ENCODE measurements at regions not wholly inside any gene's neighbourhood (a gene's known extent, or its start where the extent isn't known, plus 50 kb on each side); places are given as distances from the start of the nearest gene placed in this dataset.

- WGBS, 2 donors = 27 to 47% methylated on average over 2 of the region's 2 CpGs
- no peak overlapping the region for H3K27ac ChIP-seq
- no peak overlapping the region for H3K4me3 ChIP-seq
- peaks cover 0 to 5% (median 0%) of the 10 kb centered on the region in 4 donors for H3K9me3 ChIP-seq
- H3K4me1 ChIP-seq = no peaks in the 10 kb centered on the region
- no peaks in the 10 kb centered on the region for H3K27me3 ChIP-seq
- H3K36me3 ChIP-seq = no peaks in the 10 kb centered on the region
- TF ChIP-seq EP300 (IDR thresholded peaks at IDR 0.05) = no peak
- no peak for TF ChIP-seq POLR2A (IDR thresholded peaks at IDR 0.05)
- TF ChIP-seq CTCF (IDR thresholded peaks at IDR 0.05) = no peak
- DNase-seq (ENCODE audit: low spot score in 2 of 2) = no peak
Observed at GRCh38 chr5:25891691-25892090, 1146.7 kb downstream of the CDH9 start.

- H3K27ac ChIP-seq = no peak overlapping the region
- no peaks in the 10 kb centered on the region for H3K27me3 ChIP-seq
- no peaks in the 10 kb centered on the region for H3K4me1 ChIP-seq
- no peaks in the 10 kb centered on the region for H3K9me3 ChIP-seq
- no peaks in the 10 kb centered on the region for H3K36me3 ChIP-seq
- TF ChIP-seq EP300 (IDR thresholded peaks at IDR 0.05) (no peak), POLR2A (IDR thresholded peaks at IDR 0.05) (no peak), CTCF (IDR thresholded peaks at IDR 0.05) (no peak)
- 44 to 48% methylated on average over 6 of the region's 6 CpGs for WGBS, 2 donors
- no peak for DNase-seq (ENCODE audit: low spot score in 2 of 2)
- H3K4me3 ChIP-seq = no peak overlapping the region
Observed at GRCh38 chr5:25881318-25882036, 1156.9 kb downstream of the CDH9 start.

- no peaks in the 10 kb centered on the region for H3K27me3 ChIP-seq
- H3K9me3 ChIP-seq = no peaks in the 10 kb centered on the region
- no peaks in the 10 kb centered on the region for H3K36me3 ChIP-seq
- WGBS, 2 donors = 89 to 91% methylated on average over 3 of the region's 3 CpGs
- H3K27ac ChIP-seq = no peak overlapping the region
- no peaks in the 10 kb centered on the region for H3K4me1 ChIP-seq
- TF ChIP-seq EP300 (IDR thresholded peaks at IDR 0.05) (no peak), CTCF (IDR thresholded peaks at IDR 0.05) (no peak), POLR2A (IDR thresholded peaks at IDR 0.05) (no peak)
- no peak for DNase-seq (ENCODE audit: low spot score in 2 of 2)
- H3K4me3 ChIP-seq = no peak overlapping the region
Observed at GRCh38 chr5:25863811-25864210, 1174.6 kb downstream of the CDH9 start.

- TF ChIP-seq POLR2A (IDR thresholded peaks at IDR 0.05) (no peak), EP300 (IDR thresholded peaks at IDR 0.05) (no peak), CTCF (IDR thresholded peaks at IDR 0.05) (no peak)
- WGBS, 2 donors = 74 to 94% methylated on average over 2 of the region's 2 CpGs
- Histone ChIP-seq H3K36me3 (no peaks in the 10 kb centered on the region), H3K27me3 (no peaks in the 10 kb centered on the region), H3K4me3 (no peak overlapping the region), H3K4me1 (no peaks in the 10 kb centered on the region), H3K27ac (no peak overlapping the region), H3K9me3 (no peaks in the 10 kb centered on the region)
- DNase-seq (ENCODE audit: low spot score in 2 of 2) = no peak
Observed at GRCh38 chr5:25862276-25862675, 1176.1 kb downstream of the CDH9 start.

GRCh38 chr5:25858019-25858418, 1180.4 kb downstream of the CDH9 start:
- no peak for DNase-seq (ENCODE audit: low spot score in 2 of 2)
- no peak overlapping the region for H3K27ac ChIP-seq
- H3K27me3 ChIP-seq = no peaks in the 10 kb centered on the region
- no peaks in the 10 kb centered on the region for H3K36me3 ChIP-seq
- no peaks in the 10 kb centered on the region for H3K4me1 ChIP-seq
- no peak for TF ChIP-seq POLR2A (IDR thresholded peaks at IDR 0.05)
- no peak for TF ChIP-seq EP300 (IDR thresholded peaks at IDR 0.05)
- no peak for TF ChIP-seq CTCF (IDR thresholded peaks at IDR 0.05)
- no peak overlapping the region for H3K4me3 ChIP-seq
- 51 to 52% methylated on average over 6 of the region's 6 CpGs for WGBS, 2 donors
- H3K9me3 ChIP-seq = no peaks in the 10 kb centered on the region

Data from tibial nerve (tissue), 4 donors.